ENCODE measurements at regions not wholly inside any gene's neighbourhood (a gene's known extent, or its start where the extent isn't known, plus 50 kb on each side); places are given as distances from the start of the nearest gene placed in this dataset.

- TF ChIP-seq CTCF (conservative IDR thresholded peaks at IDR 0.05; ENCODE audit: low read depth, low read length) (no peak), EZH2 (IDR thresholded peaks at IDR 0.05; ENCODE audit: borderline replicate concordance, low read depth, low read length, poor library complexity, severe bottlenecking) (no peak)
Observed at GRCh38 chr3:166111562-166111961, 274.3 kb upstream of the BCHE start.

All from A673 (cell line).